ENCODE measurements at regions not wholly inside any gene's neighbourhood (a gene's known extent, or its start where the extent isn't known, plus 50 kb on each side); places are given as distances from the start of the nearest gene placed in this dataset.

DNA sequence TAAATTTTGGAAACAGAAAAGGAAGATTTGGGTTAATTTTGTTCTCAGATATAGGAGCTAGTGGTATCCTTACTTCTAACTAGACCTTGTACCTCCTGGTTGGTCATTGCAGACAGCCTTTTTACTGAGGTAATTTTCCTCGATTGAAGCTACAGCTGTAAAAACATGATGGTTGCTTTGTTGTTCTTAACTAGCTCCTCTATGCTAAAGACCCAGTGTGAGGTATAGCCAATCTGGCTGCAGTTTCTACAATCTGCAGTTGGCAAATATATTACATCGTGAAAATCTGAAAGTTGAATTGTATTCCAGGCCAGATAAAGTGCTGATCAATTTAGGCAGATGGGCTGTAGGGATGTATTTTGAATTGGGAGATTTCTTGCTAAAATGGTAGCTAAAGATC, 116.5 kb downstream of the AASDHPPT start:
- TF ChIP-seq GATA3 (IDR thresholded peaks at IDR 0.05; ENCODE audit: low read depth, low read length) (no peak), GATA2 (IDR thresholded peaks at IDR 0.05; ENCODE audit: low read depth, low read length) (no peak)
